GM18909 (cell line): ENCODE measurements at regions not wholly inside any gene's neighbourhood (a gene's known extent, or its start where the extent isn't known, plus 50 kb on each side); places are given as distances from the start of the nearest gene placed in this dataset.
"Not testable (repeated sequence)": the region's sequence is repeated elsewhere in the genome, so short reads cannot be mapped to it uniquely, and the experiment has no call there.

Experiments
- ATAC-seq: cut with Tn5 transposase; IDR thresholded peaks from one replicate; pipeline ENCODE4 v1.9.1; 2021; ENCODE audit warnings: mild to moderate bottlenecking; ENCODE audit not compliant: unreplicated experiment, poor library complexity

GRCh38 chr1:194045416-194045815, 859.0 kb upstream of the B3GALT2 start:
- no peak for ATAC-seq

- no peak for ATAC-seq
Measured at GRCh38 chr1:194044892-194045291, 858.5 kb upstream of the B3GALT2 start.

GRCh38 chr1:194043984-194044755, 857.8 kb upstream of the B3GALT2 start:
- no peak for ATAC-seq

- no peak for ATAC-seq
Measured at GRCh38 chr1:194042736-194043135, 856.3 kb upstream of the B3GALT2 start.

GRCh38 chr1:194040496-194040895, 854.1 kb upstream of the B3GALT2 start:
- no peak for ATAC-seq

- no peak for ATAC-seq
Measured at GRCh38 chr1:194039578-194039977, 853.2 kb upstream of the B3GALT2 start.

- ATAC-seq: no peak
Measured at GRCh38 chr1:194033646-194034045, 847.2 kb upstream of the B3GALT2 start.

- ATAC-seq: no peak
Measured at GRCh38 chr1:194028002-194028401, 841.6 kb upstream of the B3GALT2 start.

- ATAC-seq: no peak
Measured at GRCh38 chr1:194026422-194026821, 840.0 kb upstream of the B3GALT2 start.

- no peak for ATAC-seq
Measured at GRCh38 chr1:194024659-194025058, 838.2 kb upstream of the B3GALT2 start.

- no peak for ATAC-seq
Measured at GRCh38 chr1:194014014-194014413, 827.6 kb upstream of the B3GALT2 start.

GRCh38 chr1:194013561-194013960, 827.1 kb upstream of the B3GALT2 start:
- no peak for ATAC-seq

- no peak for ATAC-seq
Measured at GRCh38 chr1:194004146-194004545, 817.7 kb upstream of the B3GALT2 start.

GRCh38 chr1:194001726-194002350, 815.4 kb upstream of the B3GALT2 start:
- ATAC-seq: not testable (repeated sequence)

- ATAC-seq: no peak
Measured at GRCh38 chr1:193988885-193989284, 802.5 kb upstream of the B3GALT2 start.

GRCh38 chr1:193979219-193979618, 792.8 kb upstream of the B3GALT2 start:
- no peak for ATAC-seq

- ATAC-seq: no peak
Measured at GRCh38 chr1:193974286-193974798, 787.9 kb upstream of the B3GALT2 start.

GRCh38 chr1:193973428-193973827, 787.0 kb upstream of the B3GALT2 start:
- no peak for ATAC-seq

- ATAC-seq: no peak
Measured at GRCh38 chr1:193971595-193971994, 785.2 kb upstream of the B3GALT2 start.

GRCh38 chr1:193960499-193960898, 774.1 kb upstream of the B3GALT2 start:
- no peak for ATAC-seq

GRCh38 chr1:193960040-193960439, 773.6 kb upstream of the B3GALT2 start:
- no peak for ATAC-seq
